ENCODE measurements at regions not wholly inside any gene's neighbourhood (a gene's known extent, or its start where the extent isn't known, plus 50 kb on each side); places are given as distances from the start of the nearest gene placed in this dataset.

DNA sequence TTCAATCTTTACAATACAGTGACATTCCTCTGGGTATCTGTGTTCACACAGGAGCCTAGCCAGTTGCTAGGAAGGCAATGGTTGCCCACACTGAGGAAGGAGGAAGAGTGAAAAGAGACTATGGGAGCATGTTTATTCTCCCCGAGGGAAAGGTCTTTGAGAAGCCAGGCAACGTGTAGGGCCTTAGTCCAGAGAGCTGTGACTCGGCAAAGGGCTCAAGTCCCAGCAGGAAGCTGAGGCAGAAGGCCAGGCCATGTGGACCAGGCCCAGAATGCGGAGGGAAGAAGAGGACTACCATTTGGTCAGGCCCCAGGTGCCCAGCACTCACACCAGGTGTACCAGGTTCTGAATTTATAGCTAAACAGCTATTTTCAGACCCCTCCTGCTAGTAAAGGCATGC, 136.6 kb upstream of the DMAC1 start:
- TF ChIP-seq, protein P1, sequence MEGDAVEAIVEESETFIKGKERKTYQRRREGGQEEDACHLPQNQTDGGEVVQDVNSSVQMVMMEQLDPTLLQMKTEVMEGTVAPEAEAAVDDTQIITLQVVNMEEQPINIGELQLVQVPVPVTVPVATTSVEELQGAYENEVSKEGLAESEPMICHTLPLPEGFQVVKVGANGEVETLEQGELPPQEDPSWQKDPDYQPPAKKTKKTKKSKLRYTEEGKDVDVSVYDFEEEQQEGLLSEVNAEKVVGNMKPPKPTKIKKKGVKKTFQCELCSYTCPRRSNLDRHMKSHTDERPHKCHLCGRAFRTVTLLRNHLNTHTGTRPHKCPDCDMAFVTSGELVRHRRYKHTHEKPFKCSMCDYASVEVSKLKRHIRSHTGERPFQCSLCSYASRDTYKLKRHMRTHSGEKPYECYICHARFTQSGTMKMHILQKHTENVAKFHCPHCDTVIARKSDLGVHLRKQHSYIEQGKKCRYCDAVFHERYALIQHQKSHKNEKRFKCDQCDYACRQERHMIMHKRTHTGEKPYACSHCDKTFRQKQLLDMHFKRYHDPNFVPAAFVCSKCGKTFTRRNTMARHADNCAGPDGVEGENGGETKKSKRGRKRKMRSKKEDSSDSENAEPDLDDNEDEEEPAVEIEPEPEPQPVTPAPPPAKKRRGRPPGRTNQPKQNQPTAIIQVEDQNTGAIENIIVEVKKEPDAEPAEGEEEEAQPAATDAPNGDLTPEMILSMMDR (IDR thresholded peaks at IDR 0.05; ENCODE audit: poor library complexity, severe bottlenecking) = no peak
- no peak for TF ChIP-seq EZH2 (IDR thresholded peaks at IDR 0.05; ENCODE audit: borderline replicate concordance, insufficient read depth, low read length, poor library complexity, severe bottlenecking)
